HG02885 (cell line): ENCODE measurements at regions not wholly inside any gene's neighbourhood (a gene's known extent, or its start where the extent isn't known, plus 50 kb on each side); places are given as distances from the start of the nearest gene placed in this dataset.
"Not testable (repeated sequence)": the region's sequence is repeated elsewhere in the genome, so short reads cannot be mapped to it uniquely, and the experiment has no call there.

Source experiments
- ATAC-seq: cut with Tn5 transposase; IDR thresholded peaks from one replicate; pipeline ENCODE4 v1.9.1; 2021; ENCODE audit warnings: mild to moderate bottlenecking; ENCODE audit not compliant: unreplicated experiment, poor library complexity

DNA sequence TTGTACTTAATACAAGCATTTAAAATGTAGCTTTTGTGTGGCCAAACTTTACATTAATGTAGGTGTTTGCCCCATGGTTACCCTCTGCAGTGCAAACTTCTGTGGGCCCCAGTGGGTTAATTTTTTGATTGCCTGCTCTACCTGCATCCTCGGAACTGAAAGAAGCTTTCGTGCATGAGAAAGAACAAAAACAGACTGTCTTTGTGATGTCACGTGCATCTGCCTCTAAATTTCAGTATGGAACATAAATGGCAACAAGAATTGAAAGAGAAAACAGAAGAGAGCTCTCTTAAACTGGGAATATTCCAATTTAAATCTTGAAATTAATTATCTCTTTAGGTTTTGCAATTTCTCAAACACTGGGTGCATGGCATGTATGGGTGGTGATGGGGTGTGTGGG lies 182.4 kb upstream of the LCORL start:
- ATAC-seq, result no peak

DNA sequence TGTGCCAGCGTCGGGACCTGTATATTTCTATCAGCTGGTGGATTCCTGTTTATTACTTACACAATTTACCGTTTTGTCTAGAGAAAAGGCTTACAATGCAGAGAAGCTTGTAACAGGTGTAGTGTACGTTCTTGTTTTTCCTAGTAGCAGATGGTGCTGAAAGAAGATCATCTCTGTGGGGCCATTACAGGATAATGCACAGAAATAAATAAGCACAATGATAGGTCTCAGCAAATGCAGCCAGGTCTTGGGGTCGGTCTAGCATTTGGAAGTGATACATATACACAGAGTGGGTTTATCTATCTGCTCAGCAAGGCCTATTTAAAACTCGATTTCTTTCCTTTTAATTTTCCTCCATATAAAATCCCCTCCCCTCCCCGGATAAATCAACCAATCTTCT lies 180.9 kb upstream of the LCORL start:
- ATAC-seq, result no peak

DNA sequence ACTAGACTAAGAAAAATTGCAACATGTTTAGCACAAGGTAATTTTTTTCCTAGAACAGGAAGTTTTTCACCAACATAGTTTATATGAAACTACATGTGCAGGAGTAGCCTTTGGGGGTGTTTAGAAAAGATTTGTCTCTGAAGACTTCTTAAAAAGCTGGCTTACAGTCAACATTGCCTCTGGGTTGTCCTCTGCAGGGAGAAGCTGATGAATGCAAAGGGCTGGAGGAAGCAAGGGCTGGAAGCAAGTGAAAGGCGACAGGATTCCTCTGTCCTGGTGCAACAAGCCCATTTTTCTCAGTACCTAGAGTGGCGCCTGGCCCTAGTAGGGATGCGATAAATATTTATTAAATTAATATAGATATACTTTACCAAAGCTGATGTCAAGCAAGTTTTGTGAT lies 180.3 kb upstream of the LCORL start:
- no peak for ATAC-seq

DNA sequence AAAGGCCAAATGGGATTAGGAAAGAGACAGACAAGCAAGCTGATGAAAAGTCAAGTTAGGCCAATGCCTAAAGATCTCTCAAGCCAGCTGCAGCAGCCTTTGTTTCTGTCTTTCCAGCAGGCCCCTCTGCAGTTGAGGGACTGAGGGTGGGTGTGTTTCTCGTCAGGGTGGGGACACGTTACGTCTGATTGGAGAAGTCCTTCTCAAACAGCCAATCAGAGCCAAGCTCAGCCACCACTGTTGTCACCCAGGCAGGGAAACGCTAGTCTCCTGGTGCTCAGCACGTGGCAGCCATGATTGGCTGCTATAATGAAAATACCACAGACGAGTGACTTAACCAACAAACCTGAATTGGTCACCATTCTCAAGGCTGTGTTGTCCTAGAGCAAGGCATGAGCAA lies 177.1 kb upstream of the LCORL start:
- ATAC-seq, result no peak

- no peak for ATAC-seq
Observed at GRCh38 chr4:18197467-18197866, 175.9 kb upstream of the LCORL start.

GRCh38 chr4:18194278-18194677 lies 172.7 kb upstream of the LCORL start:
- no peak for ATAC-seq

GRCh38 chr4:18192901-18193300 lies 171.3 kb upstream of the LCORL start:
- ATAC-seq, result no peak

DNA sequence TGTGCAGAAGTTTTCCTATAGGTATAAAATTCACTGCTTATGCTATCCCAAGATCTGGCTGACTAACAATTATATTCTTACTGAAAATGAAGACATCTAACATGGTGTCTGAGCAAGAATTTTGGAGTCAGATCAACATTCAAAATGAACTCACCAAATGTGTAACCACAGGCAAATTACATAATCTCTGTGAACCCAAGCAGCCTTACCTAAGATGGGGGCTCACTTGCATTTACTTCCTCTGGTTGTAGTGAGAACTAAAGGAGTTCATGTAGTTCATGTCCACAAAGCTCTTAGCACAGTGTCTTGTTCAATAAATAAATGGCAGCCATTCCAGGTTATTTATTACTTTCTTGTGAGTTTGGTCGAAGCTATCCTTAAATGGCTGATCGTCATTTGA lies 163.9 kb upstream of the LCORL start:
- no peak for ATAC-seq

DNA sequence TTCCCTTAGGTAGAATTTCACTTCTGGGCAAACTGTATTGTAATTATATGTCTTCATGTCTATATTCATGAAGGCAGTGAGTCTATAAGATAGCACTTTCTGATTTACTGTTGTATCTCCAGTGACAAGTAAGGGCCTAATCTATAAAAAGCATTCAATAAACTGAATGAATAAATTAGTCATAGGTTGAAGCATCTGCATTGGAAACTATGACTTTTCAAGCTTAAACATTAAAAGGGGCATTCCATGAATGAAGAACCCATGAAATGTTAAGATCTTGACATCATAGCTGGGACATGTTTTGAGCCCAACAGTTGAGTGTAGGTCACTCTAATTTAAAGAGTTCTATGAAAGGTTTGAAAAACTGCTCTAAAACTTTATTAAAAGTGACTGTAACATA lies 159.3 kb upstream of the LCORL start:
- no peak for ATAC-seq

- no peak for ATAC-seq
Observed at GRCh38 chr4:18180122-18180521, 158.6 kb upstream of the LCORL start.

DNA sequence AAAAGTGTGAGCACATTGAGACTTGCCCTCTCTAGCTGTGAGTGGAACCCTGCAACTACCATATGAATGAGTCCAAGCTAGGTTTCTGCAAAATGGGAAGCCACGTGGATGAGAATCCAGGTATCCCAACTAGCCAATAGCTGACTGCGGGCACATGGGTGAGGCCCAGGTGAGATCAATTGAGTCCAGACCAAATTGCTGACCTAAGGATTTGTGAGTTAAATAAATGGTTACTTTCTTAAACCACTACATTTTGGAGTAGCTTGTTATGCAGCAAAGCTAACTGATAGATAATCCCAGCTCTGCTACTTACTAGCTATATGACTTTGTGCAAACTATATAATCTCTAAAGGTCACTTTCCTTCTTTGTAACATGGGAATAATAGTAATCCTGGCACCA lies 150.3 kb upstream of the LCORL start:
- ATAC-seq, result no peak

- ATAC-seq, result no peak
Observed at GRCh38 chr4:18167831-18168230, 146.3 kb upstream of the LCORL start.

- no peak for ATAC-seq
Observed at GRCh38 chr4:18166925-18167324, 145.4 kb upstream of the LCORL start.

DNA sequence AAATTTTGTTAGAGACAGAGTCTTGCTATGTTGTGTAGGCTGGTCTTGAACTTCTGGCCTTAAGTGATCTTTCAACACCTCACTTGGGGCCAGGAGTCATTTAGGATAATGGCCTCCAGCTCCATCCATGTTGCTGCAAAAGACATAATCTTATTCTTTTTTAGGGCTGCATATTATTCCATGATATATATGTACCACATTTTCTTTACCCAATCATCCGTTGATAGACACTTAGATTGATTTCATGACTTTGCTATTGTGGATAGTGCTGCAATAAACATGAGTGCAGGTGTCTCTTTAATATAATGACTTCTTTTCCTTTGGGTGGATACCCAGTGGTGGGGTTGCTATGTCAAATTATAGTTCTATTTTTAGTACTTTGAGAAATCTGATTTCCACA lies 140.9 kb upstream of the LCORL start:
- ATAC-seq, result no peak

GRCh38 chr4:18159117-18159912 lies 137.8 kb upstream of the LCORL start:
- not testable (repeated sequence) for ATAC-seq

GRCh38 chr4:18155067-18156041 lies 133.8 kb upstream of the LCORL start:
- no peak for ATAC-seq

- ATAC-seq, result no peak
Observed at GRCh38 chr4:18138076-18138665, 116.6 kb upstream of the LCORL start.

DNA sequence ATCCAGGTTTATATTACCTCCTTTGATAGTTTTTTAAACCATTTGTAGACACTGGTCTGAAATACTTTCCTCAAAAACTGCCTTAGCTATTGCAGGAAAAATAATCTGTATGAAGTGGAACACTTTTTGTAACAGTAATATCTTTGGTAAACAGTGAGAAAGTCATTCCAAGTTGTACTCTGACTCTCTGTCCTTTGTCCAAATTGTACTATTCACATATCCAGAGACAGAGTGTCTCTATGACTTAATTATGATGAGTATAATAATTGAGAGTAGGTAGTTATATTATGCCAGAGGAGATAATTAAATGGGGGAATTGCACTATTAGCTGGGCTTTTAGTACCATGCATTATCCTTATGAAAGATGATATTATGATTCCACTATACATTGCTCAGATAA lies 112.6 kb upstream of the LCORL start:
- no peak for ATAC-seq

DNA sequence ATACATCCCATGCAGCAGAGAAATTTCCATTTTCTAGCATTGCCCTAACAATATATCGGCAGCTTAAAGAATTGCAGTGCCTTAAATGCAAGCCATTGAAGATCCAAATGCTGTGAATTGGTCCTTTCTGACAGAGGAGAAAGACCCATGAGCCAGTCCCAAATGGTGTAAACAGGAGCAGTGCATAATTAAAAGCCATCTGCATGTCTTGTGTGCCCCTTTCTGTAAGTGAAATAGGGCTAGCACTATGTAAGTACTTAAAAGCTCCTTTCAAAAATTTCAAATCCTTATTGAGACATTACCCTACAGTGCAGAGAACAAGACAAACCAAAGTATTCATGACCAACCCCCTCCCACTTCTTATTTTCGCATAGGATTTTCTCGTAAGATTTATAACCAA lies 108.7 kb upstream of the LCORL start:
- ATAC-seq, result no peak

GRCh38 chr4:18128241-18128640 lies 106.7 kb upstream of the LCORL start:
- ATAC-seq, result no peak

DNA sequence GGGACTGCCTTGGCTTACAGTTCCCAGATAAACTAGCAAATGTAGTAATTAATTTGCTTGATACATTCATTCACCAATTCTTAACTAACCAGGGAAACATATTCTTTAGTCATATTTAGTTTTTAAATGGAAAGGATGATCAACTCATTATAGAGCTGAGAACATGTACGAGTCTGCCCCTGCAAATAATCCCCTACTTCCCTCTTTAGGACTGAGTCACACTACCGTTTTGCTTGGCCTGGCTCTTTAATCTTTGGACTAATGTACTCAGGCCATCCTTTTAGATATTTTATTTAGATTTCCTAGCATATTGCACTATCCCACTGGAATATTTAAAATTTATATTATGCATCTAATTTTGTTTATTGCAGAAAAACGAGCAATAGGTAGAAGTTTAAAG lies 105.5 kb upstream of the LCORL start:
- no peak for ATAC-seq
